D341Med (cell line): ENCODE measurements at regions not wholly inside any gene's neighbourhood (a gene's known extent, or its start where the extent isn't known, plus 50 kb on each side); places are given as distances from the start of the nearest gene placed in this dataset.

Experiments used
- DNase-seq: peaks from one replicate; pipeline ENCODE4 v3.0.0; 2012; ENCODE audit warnings: low spot score

DNA sequence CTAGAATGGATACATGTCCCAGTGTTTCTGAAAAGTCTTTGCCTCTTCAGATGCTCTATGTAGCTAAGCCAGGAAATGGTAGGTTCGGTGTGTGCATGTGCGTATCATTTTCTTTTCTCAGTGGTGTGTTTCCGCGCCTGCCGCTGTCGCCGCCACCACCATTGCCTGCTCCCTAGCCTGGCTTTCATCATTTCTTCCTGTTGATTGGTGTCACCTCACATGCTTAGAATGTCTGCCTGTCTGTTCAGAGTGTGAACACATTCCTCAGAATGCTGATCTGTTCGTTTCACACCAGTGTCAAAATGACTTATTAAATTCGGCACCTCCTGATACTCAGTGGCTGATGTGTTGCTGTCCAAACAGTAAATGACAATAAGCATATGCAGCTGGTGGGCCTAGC lies 255.2 kb upstream of the SPRED2 start:
- no peak for DNase-seq

DNA sequence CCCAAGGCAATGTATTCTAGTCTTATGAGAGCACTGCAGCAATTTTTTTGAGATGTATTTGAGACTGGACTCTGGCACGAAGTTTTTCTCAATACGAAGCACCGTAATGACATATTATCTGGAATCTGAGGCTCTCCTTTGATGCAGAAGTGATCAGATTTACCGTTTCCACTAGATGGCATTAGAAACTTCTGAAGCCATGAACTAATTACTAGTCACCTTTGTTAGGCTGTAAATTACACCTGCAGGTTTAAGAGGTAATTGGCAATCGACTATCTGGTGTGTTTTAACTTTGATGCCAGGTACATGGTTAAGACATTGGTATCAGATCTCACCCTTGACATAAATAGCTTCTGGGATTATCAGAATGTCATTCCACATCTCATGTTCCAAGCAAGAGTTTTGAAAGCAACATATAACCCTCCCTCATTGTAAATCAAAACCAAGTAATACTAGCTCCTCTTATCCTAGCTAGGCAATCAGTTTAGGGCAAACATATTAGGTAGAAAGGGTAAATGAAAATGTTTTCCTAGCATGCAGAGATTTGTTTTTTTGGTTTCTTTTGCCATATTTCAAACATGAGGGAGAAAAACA lies 254.6 kb upstream of the SPRED2 start:
- DNase-seq = no peak

DNA sequence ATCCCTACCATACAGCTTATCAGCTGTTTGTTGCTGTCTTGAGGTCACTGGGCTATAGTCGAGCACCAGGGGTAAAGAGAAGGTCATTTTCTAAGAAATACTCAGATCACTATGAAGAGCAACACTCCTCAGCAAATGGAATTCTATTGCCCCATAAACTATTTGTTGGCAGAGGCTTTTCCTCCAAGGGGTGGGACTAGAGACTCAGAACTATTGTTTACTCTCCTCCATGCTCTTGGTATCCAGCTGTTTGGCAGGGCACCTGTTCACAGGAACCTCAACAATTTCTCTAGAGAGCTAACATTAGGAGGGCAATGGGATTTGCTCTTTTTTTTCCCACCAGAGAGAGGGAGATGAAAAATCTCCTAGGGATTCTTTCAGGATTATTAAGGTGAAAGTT lies 249.1 kb upstream of the SPRED2 start:
- DNase-seq = no peak

DNA sequence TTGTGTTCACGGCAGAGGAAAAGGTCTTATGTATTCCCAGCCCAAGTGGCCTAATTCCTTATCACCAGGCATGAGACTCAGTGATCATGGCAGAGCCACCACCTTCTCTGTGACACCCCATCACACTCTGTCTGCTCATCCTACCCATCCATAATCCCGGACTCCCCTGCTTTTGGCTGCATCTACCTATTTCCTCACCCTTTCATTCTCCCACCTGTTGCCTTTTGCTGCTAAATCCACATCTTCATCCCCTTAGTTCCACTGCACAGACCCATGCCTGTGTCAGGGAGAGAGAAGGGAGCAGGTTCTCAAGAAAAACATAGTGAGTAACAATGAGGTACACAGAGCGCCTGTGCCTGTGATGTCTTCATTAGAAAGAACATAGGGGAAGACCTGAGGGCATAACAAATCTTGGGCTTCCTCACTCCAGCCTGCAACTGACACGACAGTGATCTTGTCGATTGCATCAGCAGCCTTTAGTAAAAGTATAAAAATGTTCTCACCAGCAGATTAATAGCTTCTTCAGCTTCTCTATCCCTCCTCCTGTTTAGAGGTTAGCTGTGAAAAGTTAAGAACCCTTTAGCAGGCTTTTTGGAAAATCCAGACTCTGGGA lies 246.5 kb upstream of the SPRED2 start:
- DNase-seq = no peak

DNA sequence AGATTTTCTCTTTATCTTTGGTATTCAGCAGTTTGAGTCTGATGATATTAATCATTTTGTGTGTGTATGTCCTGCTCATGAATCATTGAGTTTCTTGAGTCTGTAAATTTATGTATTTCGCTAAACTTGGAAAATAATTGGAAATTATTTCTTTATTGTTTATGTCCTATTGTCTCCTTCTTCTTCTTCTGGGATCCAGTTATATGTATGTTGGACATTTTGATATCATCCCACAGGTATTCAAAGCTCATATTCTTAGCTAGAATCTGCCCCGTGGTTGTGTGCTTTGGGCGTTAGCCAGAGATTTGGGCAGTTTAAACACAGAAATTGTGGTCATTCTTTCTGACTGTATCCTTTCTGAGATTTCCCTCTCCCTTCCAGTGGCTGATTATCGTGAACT lies 243.0 kb upstream of the SPRED2 start:
- DNase-seq = no peak

DNA sequence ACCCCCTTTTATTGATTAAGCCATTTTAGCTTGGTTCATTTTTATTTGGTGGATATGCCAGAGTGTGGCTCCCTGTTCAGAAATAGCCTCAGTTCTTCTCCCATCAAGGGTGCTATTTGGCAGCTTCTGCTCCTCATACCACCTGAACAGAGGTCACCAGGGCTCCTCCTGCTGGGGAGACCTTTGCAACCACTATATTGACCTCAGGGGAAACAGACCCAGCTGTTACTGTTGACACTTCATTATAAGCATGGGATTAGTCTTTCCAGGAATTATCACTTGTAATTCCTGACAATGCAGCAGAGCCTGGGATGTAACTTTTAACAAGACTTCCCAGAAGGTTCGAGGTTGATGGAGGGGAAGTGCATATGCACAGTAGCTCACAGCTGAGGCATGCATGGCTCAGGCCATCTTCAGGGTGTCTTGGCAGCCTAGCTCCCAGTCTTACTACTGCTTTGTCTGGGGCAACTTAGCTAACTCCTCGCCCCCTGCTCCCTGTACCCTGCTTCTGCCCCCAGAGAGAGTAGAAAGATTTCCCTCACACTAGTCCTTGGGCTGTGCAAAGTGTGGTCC lies 239.4 kb upstream of the SPRED2 start:
- DNase-seq = no peak

DNA sequence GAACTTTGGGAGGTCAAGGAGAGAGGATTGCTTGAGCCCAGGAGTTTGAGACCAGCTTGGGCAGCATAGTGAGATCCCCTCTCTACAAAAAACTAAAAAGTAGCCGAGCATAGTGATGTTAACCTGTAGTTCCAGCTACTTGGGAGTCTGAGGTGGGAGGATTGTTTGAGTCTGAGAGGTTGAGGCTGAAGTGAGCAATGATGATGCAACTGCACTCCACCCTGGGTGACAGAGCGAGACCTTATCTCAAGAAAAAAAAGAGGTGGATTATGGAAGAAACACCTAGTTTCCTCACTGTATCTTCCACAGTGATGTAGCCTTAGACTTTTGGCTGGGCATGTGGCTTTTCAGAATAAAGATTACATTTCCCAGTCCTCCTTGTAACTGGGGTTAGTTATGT lies 237.2 kb upstream of the SPRED2 start:
- no peak for DNase-seq

DNA sequence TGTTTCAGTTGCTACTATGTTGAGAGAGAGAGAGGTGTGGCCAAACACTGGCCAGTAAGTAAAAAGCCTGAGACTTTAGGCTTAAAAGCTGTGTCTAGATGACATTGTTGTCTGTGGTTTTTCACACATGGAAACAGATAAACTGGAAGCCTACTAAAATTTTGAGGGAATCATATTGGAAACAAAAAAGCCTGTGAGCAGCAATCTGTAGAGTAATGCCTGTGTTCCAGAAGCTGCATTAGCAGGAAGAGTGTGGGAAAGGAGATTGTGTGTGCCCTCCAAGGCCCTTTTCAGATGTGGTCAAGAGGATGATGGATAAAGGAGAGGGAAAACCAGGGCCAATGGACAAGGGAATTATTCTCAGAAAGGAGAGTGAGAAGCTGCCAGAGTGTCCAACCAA lies 236.3 kb upstream of the SPRED2 start:
- no peak for DNase-seq

DNA sequence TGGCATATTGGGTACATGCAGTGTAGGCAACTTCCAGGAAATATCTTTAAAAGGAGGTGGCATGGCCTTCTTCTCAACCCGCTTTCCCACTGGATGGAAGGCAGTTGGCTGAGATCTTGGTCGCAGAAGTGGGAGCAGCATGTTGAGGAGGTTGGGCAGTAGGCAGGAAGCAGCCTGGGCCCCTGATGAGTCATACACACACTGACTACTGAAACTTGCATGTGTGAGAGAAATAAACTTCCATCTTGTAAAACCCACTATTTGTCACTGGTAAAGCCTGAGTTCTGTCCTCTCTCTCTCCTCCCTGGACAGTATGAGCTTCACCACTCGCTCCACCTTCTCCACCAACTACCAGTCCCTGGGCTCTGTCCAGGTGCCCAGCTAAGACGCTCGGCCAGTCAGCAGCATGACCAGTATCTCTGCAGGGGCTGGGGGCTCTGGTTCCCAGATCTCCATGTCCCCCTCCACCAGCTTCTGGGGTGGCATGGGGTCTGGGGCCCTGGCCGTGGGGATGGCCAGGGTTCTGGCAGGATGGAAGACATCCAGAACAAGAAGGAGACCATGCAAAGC lies 233.8 kb upstream of the SPRED2 start:
- no peak for DNase-seq

DNA sequence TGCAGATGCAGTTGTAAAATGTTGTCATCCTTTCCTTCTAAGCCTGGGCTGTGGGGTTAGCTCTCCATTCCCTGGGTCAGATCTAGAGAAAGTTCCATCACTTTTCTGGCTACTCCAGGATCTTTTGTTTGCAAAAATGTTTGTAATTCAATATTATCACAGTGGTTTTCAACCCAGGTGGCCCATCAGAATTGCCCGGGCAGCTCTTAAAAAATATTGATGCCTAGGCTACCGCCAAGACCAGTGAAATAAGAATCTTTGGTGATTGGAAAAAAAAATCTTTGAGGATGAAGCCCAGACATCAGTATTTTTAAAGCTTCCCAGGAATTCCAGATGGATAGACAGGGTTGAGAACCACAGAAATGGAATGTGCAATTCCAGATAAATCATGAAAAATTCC lies 232.5 kb upstream of the SPRED2 start:
- no peak for DNase-seq

DNA sequence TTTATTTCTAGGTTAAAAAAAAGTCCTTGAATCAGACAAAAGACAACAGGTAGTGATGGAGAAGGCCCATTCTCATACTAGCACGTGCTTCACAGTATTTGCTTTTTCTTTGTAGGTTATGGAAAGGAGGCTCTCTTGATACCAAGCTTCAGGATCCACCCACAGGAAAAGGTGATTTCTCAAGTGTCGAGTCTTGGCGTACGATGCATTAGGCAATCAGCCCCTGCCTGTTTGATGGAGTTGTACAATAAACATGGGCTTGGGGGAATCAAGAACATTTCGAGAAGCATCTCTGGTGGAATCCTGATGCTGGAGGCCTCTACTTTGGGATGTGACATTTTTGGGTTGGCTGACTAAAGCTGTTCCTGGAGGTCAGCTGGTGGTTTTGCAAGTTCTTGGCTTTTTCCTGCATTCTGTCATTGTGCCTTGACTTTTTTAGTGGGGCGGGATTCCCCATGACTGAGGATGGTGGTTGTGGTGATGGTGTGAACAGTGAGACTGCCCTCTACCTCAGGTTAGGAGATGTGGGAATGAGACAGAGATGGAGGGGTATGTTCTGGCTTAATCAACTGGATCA lies 231.5 kb upstream of the SPRED2 start:
- no peak for DNase-seq

DNA sequence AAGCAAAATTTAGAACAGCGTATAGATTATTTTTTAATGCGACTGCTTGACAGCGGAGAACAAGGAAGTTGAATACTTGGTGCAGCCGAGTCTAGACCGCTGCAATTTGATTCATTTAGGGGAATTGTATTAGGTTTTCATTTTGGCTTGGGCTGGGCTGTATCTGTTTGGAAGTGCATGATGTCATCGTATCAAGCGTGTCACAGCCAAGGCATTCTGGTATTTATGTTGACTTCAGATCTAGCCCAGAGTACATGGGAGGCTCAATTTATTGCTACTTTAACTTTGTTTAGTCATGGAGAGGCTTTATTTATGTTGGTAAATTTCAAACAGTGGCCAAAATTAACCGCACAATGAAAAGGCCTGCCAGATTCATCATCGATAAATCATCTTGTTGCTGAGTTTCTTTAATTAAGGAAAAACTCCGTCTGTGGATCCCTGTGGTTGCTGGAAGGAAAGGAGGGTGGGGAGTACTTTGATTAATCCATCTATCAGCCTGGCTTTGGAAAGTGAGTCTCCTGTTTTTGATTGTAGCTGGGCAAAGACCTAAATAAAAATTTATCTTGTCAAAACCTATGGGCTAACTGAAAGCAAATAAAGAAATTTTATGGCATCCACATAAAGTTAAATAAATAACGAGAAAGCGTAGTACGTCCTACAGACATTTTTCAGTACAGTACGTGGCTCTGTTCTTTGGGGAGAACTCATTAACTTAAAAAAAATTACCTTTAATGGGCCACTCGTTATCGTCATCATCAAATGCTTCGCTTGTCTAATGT lies 230.4 kb upstream of the SPRED2 start:
- DNase-seq = no peak

DNA sequence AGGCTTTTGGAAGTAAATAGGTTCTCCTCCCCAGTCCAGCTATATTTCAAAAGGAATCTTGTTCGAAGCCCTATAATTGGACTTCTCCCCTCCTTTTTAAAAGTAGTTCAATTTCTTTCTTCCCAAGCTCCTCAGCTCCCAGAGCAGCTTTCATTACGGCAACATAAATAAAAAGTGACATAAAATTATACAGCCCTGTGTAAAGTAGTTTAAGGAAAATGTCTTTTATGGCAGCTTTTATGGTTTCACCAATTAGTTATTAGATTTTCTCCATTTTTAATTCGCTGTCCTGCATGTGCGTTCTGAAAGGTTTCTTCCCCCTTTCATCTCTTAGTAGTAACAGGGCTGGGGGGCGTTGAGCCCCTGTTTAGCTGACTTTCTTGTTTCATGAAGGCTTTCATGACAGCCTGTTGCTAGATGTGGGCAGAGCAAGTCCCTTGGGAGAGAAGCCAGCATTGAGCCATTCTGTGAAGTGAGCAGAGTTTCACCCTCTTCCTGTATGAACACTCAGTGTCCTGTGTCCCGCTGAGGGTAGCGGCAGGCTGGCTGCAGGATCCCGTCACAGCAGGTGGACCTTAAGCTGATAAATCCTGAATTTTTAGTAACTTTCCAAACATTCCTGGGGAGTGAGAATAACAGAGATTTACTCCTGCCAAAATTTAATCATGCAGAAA lies 229.7 kb upstream of the SPRED2 start:
- DNase-seq = no peak

DNA sequence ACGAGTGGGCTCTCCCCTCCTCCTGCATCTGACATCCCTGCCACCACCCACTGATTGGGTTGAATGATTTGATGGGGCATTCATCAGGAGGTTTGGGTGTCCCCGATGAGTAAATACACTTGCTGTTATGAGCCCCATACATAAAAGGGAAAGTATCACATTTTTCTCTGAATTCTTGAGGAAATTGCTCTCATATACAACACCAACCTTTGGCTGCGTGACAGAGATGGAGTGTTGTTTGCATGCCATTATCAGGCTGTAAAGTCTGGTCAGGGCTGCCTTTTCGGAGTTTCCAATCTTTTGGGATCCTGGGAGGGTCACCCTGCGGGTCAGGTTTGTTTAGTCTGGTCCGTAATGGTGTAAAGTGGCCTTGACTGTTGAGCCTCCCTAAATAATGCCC lies 227.9 kb upstream of the SPRED2 start:
- no peak for DNase-seq

DNA sequence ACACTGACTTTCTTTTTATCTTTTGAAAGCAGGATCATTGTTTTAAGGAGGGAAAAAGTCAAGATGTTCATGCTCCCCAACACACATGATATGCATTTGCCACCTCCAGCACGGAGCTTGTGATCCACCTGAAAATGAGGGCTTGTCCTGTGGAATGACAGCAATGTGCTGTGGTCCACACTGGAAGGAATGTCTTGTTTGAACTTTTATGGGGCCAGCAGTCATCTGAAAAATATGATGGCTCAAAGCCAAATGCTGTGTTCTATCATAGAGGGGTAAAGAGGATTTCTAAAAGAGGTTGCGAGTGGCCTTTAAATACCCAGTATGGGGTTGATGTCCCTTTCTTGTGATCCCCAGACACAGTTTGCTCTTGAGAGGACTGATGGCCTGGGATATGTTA lies 226.5 kb upstream of the SPRED2 start:
- DNase-seq = no peak

DNA sequence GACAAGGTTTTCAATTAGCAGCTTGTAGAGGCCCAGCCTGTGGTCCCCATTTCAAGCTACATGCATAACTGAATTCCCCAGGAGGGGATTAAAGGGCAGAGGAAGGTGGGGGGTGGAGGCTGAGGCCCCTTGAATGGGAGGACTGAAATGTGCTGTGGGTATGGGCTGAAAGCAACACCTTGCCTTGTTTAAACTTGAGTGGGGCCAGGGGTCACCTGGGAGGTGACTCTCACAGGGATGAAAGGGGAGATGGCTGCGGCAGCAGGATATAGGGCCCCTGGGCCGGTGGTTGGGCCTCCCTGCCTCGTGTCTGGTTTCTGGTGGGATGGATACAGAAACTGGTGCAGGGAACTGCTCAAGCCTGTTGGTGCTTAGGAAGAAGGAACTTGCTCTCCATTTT lies 225.9 kb upstream of the SPRED2 start:
- DNase-seq = no peak

DNA sequence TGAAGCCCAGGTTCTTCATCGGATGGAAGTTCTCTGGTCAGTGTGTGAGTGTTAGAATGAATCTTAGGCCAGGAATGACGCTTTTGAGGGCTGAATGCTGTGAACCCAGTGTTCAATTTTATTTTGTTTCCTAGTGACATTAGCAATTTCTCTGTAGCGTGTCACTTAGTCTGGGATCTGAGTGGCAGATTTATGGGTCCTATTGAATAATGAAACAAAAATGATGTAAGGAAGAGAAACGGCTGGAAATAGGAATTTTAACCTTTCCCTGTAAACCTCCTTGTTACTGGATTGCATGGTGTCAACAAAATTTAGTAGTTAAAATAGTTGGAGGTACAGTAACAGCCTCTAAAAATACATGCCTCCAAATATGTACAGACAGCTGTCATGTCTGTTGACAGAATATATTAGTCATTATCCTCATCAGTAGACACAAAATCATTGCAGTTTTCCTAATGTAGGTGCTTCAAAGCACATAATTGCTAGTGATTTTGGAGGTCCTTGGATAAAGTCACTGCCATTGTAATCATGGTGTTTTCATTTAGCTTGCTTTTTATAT lies 223.8 kb upstream of the SPRED2 start:
- DNase-seq = no peak

DNA sequence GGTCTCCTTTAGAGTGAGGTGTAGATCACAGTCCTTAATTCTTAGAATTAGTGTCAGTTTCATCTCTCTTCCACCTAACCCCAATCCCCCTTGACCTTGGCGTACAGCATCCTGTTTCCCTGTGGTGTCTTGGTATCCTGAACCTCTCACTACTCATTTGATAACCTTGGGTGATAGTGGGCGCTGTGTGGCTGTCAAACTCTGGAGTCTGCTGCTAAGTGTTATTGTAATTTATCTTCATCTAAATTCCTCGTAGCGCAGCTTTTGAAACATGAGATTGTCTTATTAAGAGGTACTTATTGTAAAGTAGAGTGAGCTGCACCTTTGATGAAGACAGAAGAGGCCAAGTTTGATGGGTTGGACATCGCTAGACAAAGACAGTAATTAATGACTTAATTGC lies 222.6 kb upstream of the SPRED2 start:
- no peak for DNase-seq

DNA sequence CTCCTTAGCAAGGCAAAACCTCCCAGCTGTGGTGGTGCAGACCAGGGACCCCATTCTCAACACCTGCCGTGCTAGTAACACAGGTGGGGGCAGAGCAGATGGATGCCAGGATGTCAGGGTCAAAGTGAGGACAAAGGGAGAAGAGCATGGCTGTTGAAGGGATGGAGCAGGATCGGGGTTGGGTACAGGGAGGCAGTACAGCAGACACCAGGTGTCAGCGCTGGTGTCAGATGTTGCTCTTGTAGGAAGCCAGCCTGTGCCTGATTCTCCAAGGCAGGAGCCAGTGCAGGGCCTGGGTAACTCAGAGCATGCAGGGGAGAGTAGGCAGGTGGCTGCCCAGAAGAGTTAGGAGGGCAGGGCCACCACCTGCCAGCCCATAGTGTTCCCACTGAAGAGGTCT lies 222.1 kb upstream of the SPRED2 start:
- no peak for DNase-seq

DNA sequence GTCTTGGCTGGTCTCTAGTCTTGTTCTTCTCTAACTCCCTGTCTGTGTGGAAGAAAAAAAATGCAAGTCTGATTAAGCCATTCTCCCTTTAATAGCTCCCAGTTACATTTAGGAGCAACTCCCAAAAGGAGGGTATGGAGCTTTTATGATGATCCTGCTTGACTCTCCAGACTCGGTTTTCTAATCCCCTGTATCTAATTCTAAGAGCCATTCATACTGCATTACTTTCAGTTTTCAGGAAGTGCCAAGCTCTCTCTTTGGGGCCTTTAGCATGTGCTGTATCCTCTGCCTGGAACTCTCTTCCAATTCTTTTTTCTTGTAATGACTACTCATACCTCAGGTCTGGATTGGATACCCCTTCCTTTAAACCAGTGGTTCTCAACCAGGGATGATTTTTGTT lies 219.7 kb upstream of the SPRED2 start:
- DNase-seq = no peak

DNA sequence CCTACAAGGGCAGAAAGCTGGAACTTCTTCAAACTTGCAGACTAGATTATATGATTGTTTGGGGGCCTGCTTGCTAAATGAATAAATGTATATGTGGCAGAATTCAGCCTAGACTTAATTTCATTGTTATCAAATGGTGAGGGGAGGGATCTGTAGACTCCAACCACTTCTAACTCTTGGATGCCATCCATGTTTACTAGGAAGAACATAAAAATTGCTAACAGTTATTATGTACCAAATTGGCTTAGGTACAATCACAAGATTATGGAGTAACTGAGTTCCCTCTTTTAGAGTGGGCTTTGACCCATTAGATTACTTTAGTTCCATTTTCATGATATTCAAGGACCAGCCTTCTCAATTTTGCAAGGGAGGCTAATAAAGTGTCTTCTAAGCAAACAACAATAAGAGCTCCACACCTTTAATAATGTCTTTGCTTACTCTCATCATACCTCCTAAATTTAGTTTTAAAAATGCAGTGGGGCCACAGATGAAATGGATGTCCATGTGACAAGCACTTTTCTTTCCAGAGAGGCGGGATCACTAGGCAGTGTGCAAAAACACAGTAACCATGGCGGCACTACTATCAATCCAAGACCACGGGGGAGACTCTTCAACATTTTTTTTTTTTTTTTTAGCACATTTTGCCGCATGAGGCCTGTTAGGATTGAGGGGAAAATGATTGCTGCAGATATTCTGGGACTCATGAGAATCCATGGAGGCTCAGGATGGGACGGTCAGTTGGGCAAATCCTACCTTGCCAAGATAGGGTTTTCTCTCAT lies 217.6 kb upstream of the SPRED2 start:
- DNase-seq = no peak
